HG02870 (cell line): ENCODE measurements at regions not wholly inside any gene's neighbourhood (a gene's known extent, or its start where the extent isn't known, plus 50 kb on each side); places are given as distances from the start of the nearest gene placed in this dataset.
A peak's percentile ranks its signal among the peaks of the same experiment; 100 is the strongest.
"Not testable (repeated sequence)": the region's sequence is repeated elsewhere in the genome, so short reads cannot be mapped to it uniquely, and the experiment has no call there.

ENCODE experiments used
- ATAC-seq: cut with Tn5 transposase; IDR thresholded peaks from one replicate; pipeline ENCODE4 v1.9.1; 2021; ENCODE audit warnings: mild to moderate bottlenecking, moderate library complexity; ENCODE audit not compliant: unreplicated experiment

DNA sequence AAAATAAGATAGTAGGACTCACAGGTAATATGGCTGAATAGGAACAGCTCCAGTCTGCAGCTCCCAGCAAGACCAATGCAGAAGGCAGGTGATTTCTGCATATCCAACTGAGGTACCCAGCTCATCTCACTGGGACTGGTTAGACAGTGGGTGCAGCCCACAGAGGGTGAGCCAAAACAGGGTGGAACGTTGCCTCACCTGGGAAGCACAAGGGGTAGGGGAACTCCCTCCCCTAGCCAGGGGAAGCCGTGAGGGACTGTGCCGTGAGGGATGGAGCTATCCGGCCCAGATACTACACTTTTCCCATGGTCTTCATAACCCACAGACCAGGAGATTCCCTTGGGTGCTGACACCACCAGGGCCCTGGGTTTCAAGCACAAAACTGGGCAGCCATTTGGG lies 114.8 kb upstream of the GNAI1 start:
- ATAC-seq, result not testable (repeated sequence)

DNA sequence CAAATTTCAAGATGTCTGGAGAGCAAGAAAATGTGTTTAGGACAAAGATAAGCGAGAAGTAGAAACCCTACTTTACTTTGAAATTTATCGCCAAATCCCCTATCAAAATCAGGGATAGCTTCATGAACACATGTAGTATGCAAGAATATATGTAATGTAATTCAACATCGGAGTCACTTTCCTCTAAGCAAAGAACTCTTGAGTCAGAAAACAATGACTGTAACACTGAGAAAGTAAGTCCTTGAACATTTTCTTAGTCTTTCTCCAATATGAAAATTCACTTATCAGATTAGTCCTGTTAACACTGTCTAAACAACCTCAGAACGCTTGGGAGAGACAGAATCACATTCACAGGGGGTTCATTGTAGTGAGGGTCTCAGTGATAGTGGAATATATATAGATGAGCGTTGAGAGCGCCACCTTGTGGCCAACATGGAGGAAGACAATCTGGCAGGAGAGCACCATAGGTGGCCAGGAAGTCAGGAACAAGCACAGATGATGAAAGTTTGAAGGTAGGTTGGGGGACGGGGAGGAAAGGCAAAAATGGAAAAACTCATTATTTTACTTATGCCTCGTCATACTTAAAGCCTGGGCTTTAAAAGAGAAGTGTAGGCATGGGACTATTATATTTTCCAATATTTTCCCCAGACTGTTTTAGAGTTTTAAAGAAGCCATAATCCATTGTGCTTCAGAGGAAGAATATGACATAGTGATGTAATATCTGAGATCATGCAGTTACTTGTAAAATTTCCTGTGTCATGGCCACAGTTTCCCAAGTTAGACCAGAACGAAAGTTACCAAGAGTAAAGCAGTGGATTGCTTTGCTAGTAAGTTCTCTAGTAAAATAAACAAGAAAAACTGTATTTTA lies 115.5 kb upstream of the GNAI1 start:
- ATAC-seq, result peak; percentile 95

DNA sequence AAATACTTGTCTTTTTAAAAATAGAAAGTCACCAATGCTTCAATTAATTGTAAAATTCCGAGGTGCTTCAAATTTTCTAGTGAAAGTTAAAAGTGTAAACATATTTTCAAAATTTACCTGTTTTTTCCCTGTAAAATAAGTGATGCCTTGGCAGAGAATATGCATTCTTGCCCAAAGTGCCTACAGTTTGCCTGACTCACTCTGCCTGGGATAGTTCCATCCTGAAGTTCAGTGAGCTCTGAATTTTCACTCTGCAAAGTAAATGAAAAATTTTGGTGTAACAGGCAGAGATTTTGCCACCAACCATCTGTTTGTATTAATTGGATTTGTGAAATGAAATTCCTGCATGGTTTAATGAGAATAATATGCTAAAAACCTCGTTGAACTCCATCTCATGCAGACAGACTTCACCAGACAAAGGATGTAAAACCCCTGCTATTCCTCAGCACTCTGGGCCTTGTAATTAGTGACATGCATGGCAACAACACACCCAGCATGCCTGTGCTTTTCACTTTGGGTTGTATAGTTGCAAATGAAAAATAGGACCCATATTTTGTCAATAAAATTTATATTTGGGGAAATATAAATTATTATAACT lies 117.4 kb upstream of the GNAI1 start:
- ATAC-seq, result no peak

DNA sequence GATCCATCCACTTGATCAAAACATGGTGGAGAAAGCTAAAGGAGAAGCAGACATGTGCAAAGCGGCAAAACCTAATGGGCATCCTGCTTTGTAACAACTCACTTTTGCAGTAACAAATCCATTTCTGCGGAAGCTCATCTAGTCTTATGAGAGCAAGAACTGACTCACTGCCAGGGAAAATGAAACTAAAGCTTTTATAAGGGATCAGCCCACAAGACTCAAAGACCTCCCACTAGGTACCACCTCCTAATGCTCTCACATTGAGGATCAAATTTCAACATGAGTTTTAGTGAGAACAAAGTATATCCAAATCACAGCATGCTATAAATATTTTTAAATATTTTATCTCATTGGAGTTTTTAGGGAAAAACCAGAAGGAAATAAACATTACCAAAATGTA lies 120.1 kb upstream of the GNAI1 start:
- no peak for ATAC-seq

DNA sequence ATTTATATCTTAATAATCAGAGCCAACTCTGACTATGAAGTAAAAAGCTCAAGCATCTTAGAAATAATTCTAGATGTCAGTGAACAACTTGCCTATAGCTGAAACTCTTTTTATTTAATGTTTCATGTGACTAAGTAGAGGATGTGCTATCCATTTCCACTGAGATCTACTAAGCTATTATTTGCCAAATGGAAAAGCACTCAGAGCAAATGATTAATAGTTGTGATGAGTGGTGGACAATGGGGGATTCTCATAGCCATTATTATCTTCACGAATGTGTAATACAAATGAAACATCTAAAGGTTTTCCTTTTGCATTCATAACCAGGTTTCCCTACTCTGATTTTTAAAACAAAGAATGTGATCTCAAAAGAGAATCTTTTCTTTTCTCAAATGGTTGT lies 126.6 kb upstream of the GNAI1 start:
- no peak for ATAC-seq

DNA sequence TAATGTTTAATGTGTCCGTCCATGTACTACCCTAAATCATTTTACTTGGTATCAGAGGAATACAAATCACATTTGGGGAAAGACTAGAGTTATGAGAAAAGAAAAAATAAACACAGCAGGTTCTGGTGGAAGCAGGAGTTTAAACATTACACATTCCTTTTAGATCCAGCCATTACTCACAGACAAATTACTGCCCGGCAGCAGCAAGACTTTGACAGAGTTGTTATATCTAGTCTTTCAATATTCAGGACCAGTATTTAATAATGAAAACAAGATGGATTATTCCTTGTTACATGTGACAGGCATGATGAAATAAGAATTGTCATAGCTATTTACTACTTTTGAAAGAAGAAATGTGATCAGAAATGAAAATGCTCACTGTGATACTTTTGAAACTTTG lies 131.8 kb upstream of the GNAI1 start:
- ATAC-seq, result no peak

DNA sequence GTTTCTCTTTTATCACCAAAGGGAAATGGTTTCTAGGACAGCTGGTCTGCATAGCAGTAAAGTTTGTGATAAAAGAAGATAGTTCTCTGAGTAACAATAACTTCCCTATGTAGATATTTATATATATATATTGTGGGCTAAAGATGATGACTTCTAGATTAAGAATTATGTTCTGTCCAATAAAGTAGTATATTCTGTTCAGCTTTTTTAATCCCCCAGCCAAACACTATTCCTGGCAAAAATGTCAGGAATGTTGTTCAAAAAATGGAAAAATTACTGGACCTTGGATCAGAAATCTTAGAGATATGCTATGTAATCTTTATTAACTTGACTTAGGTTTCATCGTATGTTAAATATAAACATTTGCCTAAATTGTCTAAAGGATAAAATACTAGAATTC lies 136.3 kb upstream of the GNAI1 start:
- ATAC-seq, result no peak

DNA sequence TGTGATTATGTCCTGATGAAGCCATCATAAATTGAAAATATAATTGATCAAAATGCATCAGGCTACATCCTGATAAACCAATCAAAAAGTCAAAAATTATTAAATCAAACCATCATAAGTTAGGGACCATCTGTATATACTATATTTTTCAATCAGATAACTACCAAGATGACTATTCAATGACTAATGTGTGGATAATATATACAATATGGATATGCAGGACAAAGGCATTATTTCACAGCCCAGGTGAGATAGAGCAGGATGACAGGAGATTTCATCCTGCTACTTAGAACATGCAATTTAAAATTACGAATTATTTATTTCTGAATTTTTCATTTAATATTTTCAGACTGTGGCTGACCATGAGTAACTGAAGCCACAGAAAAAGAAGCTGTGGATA lies 137.3 kb upstream of the GNAI1 start:
- ATAC-seq, result no peak

DNA sequence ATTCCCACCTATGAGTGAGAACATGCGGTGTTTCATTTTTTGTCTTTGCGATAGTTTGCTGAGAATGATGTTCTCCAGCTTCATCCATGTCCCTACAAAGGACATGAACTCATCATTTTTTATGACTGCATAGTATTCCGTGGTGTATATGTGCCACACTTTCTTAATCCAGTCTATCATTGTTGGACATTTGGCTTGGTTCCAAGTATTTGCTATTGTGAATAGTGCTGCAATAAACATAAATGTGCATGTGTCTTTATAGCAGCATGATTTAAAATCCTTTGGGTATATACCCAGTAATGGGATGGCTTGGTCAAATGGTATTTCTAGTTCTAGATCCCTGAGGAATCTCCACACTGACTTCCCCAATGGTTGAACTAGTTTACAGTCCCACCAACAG lies 138.9 kb upstream of the GNAI1 start:
- ATAC-seq, result not testable (repeated sequence)

DNA sequence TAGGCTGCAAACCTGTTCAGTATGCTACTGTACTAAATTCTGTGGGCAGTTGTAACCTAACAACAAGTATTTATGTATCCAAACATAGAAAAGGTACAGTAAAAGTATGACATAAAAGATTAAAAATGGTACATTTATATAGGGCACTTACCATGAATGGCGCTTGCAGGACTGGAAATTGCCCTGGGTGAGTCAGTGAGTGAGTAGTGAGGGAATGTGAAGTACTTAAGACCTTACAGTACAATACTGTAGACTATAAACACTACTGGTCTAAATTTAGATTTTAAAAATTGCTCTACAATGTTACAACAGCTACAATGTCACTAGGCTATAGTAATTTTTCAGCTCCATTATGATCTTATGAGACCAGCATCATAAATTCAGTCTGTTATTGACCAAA lies 146.0 kb upstream of the GNAI1 start:
- no peak for ATAC-seq

DNA sequence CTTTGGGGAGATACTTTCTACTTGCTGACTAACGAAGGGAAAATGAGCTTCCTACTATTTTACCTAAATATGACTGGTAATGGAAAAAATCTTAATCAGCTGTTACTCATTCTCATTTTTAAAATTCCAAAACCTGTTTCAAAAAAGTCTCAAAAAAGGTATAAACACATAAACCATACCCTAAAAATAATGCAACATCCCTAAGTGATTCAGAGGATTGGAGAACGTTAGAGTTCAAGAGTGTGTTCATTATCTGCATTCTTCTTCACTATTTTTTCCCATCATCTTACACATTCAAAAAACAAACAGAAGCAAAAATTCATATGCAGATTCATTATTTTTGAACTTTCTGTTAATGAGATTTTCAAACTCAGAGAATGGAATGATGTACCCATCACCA lies 150.4 kb upstream of the GNAI1 start:
- no peak for ATAC-seq

DNA sequence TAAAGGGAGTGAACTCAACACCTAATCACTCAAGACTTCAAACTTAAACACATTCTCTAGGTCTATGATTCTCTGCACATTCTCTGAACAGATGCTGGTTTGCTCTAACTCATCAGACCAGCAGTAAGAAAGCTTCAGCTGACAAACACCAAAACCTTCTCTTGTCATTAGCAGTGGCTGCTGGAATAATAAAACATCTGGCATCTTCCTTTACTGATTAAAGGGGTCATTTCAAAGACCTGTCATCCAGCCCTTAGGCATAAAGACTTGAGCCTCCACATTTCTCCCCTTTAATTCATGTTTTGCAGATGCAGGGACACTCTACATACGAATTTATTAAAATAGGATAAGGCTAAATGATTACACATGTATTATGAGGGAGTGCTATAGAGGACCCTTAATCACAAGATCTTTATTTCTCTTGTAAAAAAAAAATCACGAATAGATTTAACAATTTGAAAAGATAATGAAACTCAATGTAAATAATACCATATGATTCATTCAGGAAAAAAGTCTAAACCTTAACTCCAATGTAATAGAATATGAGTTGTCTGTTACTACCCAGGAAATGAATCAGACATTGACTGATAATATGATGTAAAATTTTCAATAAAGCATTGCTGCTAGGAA lies 152.4 kb upstream of the GNAI1 start:
- ATAC-seq, result no peak

DNA sequence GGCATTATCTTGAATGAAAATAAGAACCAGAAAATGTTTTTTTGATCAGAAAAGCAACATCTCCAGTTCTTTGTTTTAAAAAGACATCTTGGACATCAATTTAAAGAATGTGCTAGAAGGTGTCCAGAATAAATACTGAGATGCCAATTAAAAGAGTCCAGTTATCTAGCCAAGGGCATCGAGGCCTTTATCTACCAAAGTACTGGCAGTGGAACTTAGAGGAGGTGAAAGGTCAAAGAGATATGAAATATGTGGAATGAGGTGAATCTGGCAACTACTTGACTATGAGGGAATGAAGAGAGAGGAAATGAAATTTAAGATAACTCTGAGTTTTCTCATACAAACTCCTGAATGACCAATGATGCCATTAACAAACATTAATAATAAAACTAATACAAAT lies 154.3 kb upstream of the GNAI1 start:
- no peak for ATAC-seq

DNA sequence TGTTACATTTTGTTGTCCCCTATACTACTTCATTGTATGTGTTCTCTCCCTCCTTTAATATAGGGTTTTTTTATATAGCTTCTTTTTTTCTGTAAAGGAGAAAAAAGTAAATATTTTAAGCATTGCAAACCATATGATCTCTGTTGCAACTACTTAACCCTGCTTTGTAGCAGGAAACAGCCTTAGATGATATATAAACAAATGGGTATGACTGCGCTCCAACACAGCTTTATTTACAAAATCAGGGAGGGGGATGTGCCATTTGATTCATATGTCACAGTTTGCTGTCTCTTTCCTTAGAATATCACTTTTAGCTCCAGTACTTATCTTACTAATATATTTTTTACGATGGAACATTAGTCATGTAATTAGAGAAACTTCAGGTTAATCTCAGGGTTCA lies 155.2 kb upstream of the GNAI1 start:
- no peak for ATAC-seq

DNA sequence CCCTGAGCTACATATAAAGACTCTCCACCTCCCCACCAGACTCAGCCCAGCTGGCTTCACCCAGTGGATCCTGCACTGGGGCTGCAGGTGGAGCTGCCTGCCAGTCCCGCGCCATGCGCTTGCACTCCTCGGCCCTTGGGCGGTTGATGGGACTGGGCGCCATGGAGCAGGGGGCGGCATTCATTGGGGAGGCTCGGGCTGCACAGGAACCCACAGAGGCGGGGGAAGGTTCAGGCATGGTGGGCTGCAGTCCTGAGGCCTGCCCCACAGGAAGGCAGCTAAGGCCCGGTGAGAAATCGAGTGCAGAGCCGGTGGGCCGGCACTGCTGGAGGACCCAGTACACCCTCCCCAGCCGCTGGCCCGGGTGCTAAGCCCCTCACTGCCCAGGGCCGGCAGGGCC lies 157.2 kb upstream of the GNAI1 start:
- ATAC-seq, result no peak

DNA sequence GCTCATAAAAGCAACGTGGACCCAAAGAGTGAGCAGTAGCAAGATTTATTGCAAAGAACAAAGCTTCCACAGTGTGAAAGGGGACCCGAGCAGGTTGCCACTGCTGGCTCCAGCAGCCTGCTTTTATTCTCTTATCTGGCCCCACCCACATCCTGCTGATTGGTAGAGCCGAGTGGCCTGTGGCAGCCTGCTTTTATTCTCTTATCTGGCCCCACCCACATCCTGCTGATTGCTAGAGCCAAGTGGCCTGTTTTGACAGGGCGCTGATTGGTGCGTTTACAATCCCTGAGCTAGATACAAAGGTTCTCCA lies 158.0 kb upstream of the GNAI1 start:
- ATAC-seq, result not testable (repeated sequence)

DNA sequence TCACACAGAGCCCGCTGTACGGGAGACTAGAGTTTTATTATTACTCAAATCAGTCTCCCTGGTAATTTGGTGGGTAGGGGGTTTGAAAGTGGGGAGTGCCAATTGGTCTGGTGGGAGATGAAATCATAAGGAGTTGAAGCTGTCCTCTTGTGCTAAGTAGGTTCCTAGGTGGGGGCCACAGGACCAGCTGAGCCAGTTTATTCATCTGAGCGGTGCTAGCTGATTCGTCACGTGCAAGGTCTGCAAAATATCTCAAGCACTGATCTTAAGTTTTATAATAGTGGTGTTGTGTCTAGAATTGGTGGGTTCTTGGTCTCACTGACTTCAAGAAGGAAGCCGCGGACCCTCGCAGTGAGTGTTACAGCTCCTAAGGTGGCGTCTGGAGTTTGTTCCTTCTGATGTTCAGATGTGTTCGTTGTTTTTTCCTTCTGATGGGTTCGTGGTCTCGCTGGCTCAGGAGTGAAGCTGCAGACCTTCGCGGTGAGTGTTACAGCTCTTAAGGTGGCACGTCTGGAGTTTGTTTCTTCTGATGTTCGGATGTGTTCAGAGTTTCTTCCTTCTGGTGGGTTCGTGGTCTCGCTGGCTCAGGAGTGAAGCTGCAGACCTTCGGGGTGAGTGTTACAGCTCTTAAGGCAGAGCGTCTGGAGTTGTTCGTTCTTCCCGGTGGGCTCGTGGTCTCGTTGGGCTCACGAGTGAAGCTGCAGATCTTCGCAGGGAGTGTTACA lies 158.5 kb upstream of the GNAI1 start:
- ATAC-seq, result not testable (repeated sequence)

DNA sequence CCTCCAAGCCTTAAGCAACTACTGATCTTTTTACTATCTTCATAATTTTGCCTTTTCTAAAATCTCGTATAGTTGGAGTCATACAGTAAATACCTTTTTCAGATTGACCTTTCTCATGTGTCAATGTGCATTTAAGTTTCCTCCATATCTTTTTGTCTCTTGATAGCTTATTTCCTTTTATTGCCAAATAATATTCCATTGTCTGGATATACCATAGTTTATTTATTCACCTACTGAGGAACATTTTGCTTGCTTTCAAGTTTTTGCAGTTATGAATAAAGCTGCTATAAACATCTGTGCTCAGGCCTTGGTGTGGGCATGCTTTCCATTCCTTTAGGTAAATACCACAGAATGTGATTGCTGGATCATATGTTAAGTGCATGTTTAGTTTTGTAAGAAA lies 161.2 kb upstream of the GNAI1 start:
- no peak for ATAC-seq

DNA sequence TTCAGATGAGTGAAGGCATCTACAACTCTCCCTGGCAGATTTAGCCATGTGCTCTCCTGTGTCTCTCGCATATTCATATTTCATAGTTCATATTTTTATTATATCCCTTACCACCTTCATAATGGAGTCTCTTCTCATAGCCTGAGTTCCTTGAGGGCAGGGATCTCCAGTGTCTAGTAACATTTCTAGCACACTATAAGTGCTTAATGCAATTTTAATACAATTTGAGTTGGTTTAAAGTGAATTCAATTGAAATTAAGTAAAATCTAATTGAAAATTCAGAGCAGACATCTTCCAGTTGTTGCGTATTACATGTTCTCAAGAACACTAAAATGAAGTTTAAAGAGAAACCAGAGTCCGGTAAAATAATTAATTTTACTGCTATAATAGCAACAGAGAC lies 163.6 kb upstream of the GNAI1 start:
- no peak for ATAC-seq

DNA sequence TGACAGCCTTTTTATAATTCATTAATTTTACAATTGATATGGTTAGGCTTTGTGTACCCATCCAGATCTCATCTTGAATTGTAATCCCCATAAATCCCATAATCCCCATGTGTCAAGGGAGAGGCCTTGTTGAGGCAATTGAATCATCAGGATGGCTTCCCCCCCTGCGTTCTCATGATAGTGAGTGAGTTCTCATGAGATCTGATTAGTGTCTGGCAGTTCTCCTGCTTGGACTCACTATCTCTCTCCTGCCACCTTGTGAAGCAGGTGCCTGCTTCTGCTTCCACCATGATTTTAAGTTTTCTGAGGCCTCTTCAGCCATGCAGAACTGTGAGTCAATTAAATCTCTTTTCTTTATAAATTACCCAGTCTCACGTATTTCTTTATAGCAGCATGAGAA lies 165.7 kb upstream of the GNAI1 start:
- ATAC-seq, result no peak

DNA sequence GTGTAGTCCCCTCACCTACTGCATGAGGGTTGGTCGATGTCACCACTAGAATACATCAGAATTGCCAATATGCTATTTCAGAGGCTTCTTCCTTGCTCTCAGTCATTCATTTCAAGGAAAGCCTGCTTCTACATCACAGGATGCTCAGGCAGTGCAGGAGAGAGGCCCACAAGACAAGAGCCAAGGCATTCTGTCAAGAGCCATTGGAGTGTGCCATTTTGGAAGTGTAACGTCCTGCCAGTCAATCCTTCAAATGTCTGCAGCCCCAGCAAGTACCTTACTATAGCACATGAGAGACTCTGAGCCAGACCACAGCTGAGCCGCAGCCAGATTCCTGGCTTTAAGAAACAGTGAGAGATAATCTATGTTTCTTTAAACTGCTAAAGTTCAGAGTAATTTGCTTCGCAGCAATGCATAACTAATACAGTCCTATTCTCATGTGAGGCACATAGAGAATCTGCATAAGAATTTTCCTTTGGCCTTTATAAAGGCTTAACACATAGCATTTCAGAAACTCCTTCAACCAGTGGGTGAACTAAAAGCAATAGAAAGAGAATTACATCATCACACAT lies 166.5 kb upstream of the GNAI1 start:
- ATAC-seq, result no peak
